ENCODE measurements at regions not wholly inside any gene's neighbourhood (a gene's known extent, or its start where the extent isn't known, plus 50 kb on each side); places are given as distances from the start of the nearest gene placed in this dataset.
"Not testable (repeated sequence)": the region's sequence is repeated elsewhere in the genome, so short reads cannot be mapped to it uniquely, and the experiment has no call there.

DNA sequence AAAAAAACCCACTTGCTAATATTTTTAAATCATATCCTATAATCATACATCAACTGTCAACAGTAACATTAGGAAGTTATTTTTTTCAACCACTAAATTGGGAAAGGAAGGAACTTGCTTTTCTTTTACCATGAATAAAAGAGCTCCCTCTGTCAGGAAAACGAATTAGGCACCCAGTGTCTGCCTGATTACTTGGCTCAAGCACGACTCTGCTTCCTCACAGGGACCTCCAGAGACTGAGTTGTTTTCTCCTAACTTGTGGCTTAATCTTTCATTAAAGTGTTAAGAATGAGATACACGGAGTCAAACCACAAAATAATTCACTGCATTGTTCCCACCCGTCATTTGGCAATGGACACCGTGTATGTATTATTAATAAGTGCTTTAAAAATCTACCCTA, 1405.1 kb upstream of the EYS start:
- Histone ChIP-seq H3K27me3 (ENCODE audit: control insufficient read depth, insufficient read depth, low read length) (no peaks in the 10 kb centered on the region), H3K9ac (no peak overlapping the region), H3K9me3 (ENCODE audit: control insufficient read depth, low read length) (no peaks in the 10 kb centered on the region), H3K36me3 (ENCODE audit: control insufficient read depth, insufficient read depth, low read length) (no peaks in the 10 kb centered on the region), H3K27ac (no peak overlapping the region), H3K4me2 (ENCODE audit: low read length) (no peak overlapping the region), H3K79me2 (no peaks in the 10 kb centered on the region), H3K4me1 (no peaks in the 10 kb centered on the region), H2AFZ (no peak overlapping the region), H3K4me3 (ENCODE audit: low read depth, low read length) (no peak overlapping the region)
- TF ChIP-seq, protein P1, sequence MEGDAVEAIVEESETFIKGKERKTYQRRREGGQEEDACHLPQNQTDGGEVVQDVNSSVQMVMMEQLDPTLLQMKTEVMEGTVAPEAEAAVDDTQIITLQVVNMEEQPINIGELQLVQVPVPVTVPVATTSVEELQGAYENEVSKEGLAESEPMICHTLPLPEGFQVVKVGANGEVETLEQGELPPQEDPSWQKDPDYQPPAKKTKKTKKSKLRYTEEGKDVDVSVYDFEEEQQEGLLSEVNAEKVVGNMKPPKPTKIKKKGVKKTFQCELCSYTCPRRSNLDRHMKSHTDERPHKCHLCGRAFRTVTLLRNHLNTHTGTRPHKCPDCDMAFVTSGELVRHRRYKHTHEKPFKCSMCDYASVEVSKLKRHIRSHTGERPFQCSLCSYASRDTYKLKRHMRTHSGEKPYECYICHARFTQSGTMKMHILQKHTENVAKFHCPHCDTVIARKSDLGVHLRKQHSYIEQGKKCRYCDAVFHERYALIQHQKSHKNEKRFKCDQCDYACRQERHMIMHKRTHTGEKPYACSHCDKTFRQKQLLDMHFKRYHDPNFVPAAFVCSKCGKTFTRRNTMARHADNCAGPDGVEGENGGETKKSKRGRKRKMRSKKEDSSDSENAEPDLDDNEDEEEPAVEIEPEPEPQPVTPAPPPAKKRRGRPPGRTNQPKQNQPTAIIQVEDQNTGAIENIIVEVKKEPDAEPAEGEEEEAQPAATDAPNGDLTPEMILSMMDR (IDR thresholded peaks at IDR 0.05): no peak

DNA sequence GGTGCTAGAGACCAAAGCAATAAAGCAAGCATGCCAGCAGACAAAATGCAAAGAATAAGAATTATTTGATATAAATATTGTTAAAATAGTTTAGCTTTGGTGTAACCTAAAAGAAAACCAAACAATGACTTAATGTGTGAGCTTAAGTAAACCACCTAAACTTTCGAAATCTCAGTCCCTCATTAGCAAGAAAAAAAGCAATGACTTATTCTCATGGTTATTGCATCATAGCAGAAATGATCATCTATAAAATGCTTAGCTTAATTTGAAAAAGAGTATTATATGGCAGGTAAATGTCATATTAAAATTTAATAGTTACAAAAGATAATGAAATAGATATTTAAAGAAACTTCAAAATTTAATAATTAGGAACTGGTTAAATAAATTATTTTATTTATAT, 1395.7 kb upstream of the EYS start:
- Histone ChIP-seq H3K4me1 (no peaks in the 10 kb centered on the region), H3K9me3 (ENCODE audit: control insufficient read depth, low read length) (no peaks in the 10 kb centered on the region), H2AFZ (no peak overlapping the region), H3K36me3 (ENCODE audit: control insufficient read depth, insufficient read depth, low read length) (no peaks in the 10 kb centered on the region), H3K79me2 (no peaks in the 10 kb centered on the region), H3K27me3 (ENCODE audit: control insufficient read depth, insufficient read depth, low read length) (no peaks in the 10 kb centered on the region), H3K9ac (no peak overlapping the region), H3K4me2 (ENCODE audit: low read length) (no peak overlapping the region), H3K4me3 (ENCODE audit: low read depth, low read length) (no peak overlapping the region), H3K27ac (no peak overlapping the region)
- TF ChIP-seq, protein P1 (IDR thresholded peaks at IDR 0.05): no peak

DNA sequence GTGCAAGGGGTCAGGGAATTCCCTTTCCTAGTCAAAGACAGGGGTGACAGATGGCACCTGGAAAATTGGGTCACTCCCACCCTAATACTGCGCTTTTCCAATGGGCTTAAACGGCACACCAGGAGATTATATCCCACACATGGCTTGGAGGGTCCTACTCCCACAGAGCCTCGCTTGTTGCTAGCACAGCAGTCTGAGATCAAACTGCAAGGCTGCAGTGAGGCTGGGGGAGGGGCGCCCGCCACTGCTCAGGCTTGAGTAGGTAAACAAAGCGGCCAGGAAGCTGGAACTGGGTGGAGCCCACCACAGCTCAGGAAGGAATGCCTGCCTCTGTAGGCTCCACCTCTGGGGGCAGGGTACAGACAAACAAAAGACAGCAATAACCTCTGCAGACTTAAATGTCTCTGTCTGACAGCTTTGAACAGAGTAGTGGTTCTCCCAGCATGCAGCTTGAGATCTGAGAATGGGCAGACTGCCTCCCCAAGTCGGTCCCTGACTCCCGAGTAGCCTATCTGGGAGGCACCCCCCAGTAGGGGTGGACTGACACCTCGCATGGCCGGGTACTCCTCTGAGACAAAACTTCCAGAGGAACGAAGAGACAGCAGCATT, 1388.7 kb upstream of the EYS start:
- H3K79me2 ChIP-seq; H2AFZ ChIP-seq; H3K27ac ChIP-seq; H3K4me1 ChIP-seq; H3K36me3 ChIP-seq (ENCODE audit: control insufficient read depth, insufficient read depth, low read length); H3K27me3 ChIP-seq (ENCODE audit: control insufficient read depth, insufficient read depth, low read length); H3K9ac ChIP-seq; H3K9me3 ChIP-seq (ENCODE audit: control insufficient read depth, low read length); H3K4me3 ChIP-seq (ENCODE audit: low read depth, low read length); H3K4me2 ChIP-seq (ENCODE audit: low read length): not testable (repeated sequence)

DNA sequence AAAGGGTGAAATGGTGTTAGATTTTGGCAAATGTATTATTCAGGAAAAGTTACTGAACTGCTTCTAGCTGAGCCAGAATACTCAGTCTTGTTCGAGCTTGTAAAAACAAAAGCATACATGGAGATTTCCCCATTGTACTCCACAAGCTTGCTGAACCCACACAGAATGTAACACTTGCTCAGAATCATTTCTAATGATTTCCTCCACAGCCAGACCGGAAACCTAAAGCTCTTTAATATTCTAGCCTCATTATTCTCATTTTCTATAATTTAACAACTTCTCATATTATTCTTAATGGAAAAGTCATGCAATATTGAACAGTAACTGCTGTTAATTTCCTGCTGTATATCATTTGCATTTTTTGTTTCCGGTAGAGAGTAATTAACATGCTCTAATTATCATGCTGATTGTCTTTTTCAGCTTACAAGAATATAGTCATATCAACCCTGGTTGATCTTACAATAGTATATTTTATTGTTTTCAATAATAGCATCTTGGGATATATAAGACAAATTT, 1387.5 kb upstream of the EYS start:
- no peak overlapping the region for H3K4me2 ChIP-seq (ENCODE audit: low read length)
- H3K9me3 ChIP-seq (ENCODE audit: control insufficient read depth, low read length): no peaks in the 10 kb centered on the region
- H3K27ac ChIP-seq: no peak overlapping the region
- no peaks in the 10 kb centered on the region for H3K79me2 ChIP-seq
- no peaks in the 10 kb centered on the region for H3K36me3 ChIP-seq (ENCODE audit: control insufficient read depth, insufficient read depth, low read length)
- TF ChIP-seq, protein P1 (IDR thresholded peaks at IDR 0.05): no peak
- no peaks in the 10 kb centered on the region for H3K4me1 ChIP-seq
- no peak overlapping the region for H2AFZ ChIP-seq
- no peaks in the 10 kb centered on the region for H3K27me3 ChIP-seq (ENCODE audit: control insufficient read depth, insufficient read depth, low read length)
- H3K9ac ChIP-seq: no peak overlapping the region
- no peak overlapping the region for H3K4me3 ChIP-seq (ENCODE audit: low read depth, low read length)

GRCh38 chr6:67073938-67074337, 1366.9 kb upstream of the EYS start:
- no peak overlapping the region for H3K4me2 ChIP-seq (ENCODE audit: low read length)
- H3K36me3 ChIP-seq (ENCODE audit: control insufficient read depth, insufficient read depth, low read length): no peaks in the 10 kb centered on the region
- no peaks in the 10 kb centered on the region for H3K27me3 ChIP-seq (ENCODE audit: control insufficient read depth, insufficient read depth, low read length)
- H3K4me3 ChIP-seq (ENCODE audit: low read depth, low read length): no peak overlapping the region
- no peak overlapping the region for H3K27ac ChIP-seq
- no peaks in the 10 kb centered on the region for H3K9me3 ChIP-seq (ENCODE audit: control insufficient read depth, low read length)
- no peak overlapping the region for H2AFZ ChIP-seq
- no peaks in the 10 kb centered on the region for H3K4me1 ChIP-seq
- TF ChIP-seq, protein P1 (IDR thresholded peaks at IDR 0.05): no peak
- no peak overlapping the region for H3K9ac ChIP-seq
- H3K79me2 ChIP-seq: no peaks in the 10 kb centered on the region
